PC-9 (cell line): ENCODE measurements at regions not wholly inside any gene's neighbourhood (a gene's known extent, or its start where the extent isn't known, plus 50 kb on each side); places are given as distances from the start of the nearest gene placed in this dataset.

Experiments
- BruUV-seq: library from RNA; stranded (reverse); fragments of 400-500 nt; replicated peaks from 2 replicates; lab custom pipeline; 2021; lab: Mats Ljungman, UMichigan
- CTCF ChIA-PET: fragments of 300-600 bp; sonication (Branson Sonifier 250); formaldehyde crosslinking; loops from one replicate; lab custom pipeline; 2022; ENCODE audit warnings: antibody characterized with exemption; lab: Charles Lee
- POLR2A ChIA-PET: fragments of 300-600 bp; sonication (Branson Sonifier 250); formaldehyde crosslinking; loops from one replicate; lab custom pipeline; 2022; ENCODE audit warnings: antibody characterized with exemption; ENCODE audit not compliant: unreplicated experiment; lab: Charles Lee
- DNase-seq, 2 experiments: peaks; one replicate each; pipeline versions ENCODE4 v3.0.0 to v3.0.0-alpha.2; 2015 to 2022; ENCODE audit warnings: mixed read lengths in 1 of 2
- H2AFZ ChIP-seq: fragments of 200-600 bp; sonication (generic); 2 replicates; pipeline ENCODE4 v1.8.1; 2017; ENCODE audit warnings: antibody characterized with exemption
- H3F3A ChIP-seq: fragments of 200-600 bp; sonication (generic); 2 replicates; pipeline ENCODE4 v1.8.1; 2017; ENCODE audit warnings: antibody characterized with exemption, mild to moderate bottlenecking, low read depth; ENCODE audit not compliant: insufficient read depth
- H3K27ac ChIP-seq: fragments of 200-600 bp; sonication (generic); 2 replicates; pipeline ENCODE4 v1.6.1; 2016; ENCODE audit warnings: mixed run types
- H3K27me3 ChIP-seq: fragments of 200-600 bp; sonication (generic); 2 replicates; pipeline ENCODE4 v1.6.1; 2016; ENCODE audit warnings: low read depth, mixed run types; ENCODE audit not compliant: insufficient read depth
- H3K36me3 ChIP-seq: fragments of 200-600 bp; sonication (generic); 2 replicates; pipeline ENCODE4 v1.6.1; 2016; ENCODE audit warnings: low read depth, mixed run types
- H3K4me1 ChIP-seq: fragments of 200-600 bp; sonication (generic); replicated peaks from 2 replicates; pipeline ENCODE4 v1.6.1; 2016; ENCODE audit warnings: mixed run types; ENCODE audit not compliant: insufficient read depth
- H3K4me2 ChIP-seq: fragments of 200-600 bp; sonication (generic); 2 replicates; pipeline ENCODE4 v1.6.1; 2017; ENCODE audit warnings: mixed run types
- H3K4me3 ChIP-seq: fragments of 200-600 bp; sonication (generic); 2 replicates; pipeline ENCODE4 v1.6.1; 2016; ENCODE audit warnings: mixed run types
- H3K79me2 ChIP-seq: fragments of 200-600 bp; sonication (generic); 2 replicates; pipeline ENCODE4 v1.6.1; 2017; ENCODE audit warnings: low read depth, mixed run types
- H3K9me2 ChIP-seq: fragments of 200-600 bp; sonication (generic); 2 replicates; pipeline ENCODE4 v1.8.1; 2017; ENCODE audit warnings: mild to moderate bottlenecking; ENCODE audit not compliant: insufficient read depth
- H3K9me3 ChIP-seq: fragments of 200-600 bp; sonication (generic); 2 replicates; pipeline ENCODE4 v1.8.1; 2016; ENCODE audit warnings: low read depth; ENCODE audit not compliant: insufficient read depth
- H4K20me1 ChIP-seq: fragments of 200-600 bp; sonication (generic); 2 replicates; pipeline ENCODE4 v1.8.1; 2017; ENCODE audit not compliant: insufficient read depth
- EZH2 ChIP-seq: fragments of 200-600 bp; sonication (generic); IDR thresholded peaks from 2 replicates; pipeline ENCODE4 v1.8.0; 2017; ENCODE audit warnings: antibody characterized with exemption, low read depth
- intact Hi-C: fragments of 100-400 bp; cut with micrococcal nuclease; formaldehyde crosslinking; loops from one replicate; pipeline ENCODE4 v1.10.0; 2022; ENCODE audit not compliant: unreplicated experiment
- TF ChIP-seq, protein P1 (sequence below): fragments of 200-600 bp; sonication (generic); conservative IDR thresholded peaks from 2 replicates; pipeline ENCODE4 v1.6.1; 2017; ENCODE audit warnings: mixed run types, antibody characterized with exemption, mild to moderate bottlenecking, moderate library complexity

GRCh38 chr7:24199978-24200377, 84.0 kb upstream of the NPY start:
- CTCF ChIA-PET: no interaction called here
- intact Hi-C loops: no loop called here
- BruUV-seq: no TSS peak

DNA sequence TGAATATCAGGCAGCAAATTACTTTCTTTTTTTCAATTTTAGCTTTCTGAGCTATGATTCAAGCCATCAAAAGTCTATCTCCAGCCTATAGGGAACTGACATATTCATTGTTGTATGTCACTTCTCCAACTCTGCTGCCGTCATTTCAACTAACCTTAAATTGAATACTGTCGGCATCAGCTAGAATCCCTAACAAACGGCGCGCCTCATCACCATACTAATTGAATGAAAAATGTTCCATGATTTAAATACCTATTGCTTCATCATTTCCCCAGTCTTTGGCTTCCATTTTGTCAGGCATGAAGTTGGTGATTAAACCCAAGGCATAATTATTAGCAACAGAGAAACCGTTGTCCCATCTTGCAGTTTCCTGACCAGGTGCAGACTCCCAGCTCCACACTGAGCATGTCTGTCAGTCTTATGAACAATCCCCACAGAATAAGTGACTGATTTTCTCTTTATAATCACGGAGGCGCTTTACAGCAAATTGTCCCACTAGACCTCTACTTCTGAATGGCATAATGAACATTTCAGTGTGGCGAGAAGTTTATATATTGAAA, 83.5 kb upstream of the NPY start:
- H3K36me3 ChIP-seq: no peaks in the 10 kb centered on the region
- no peaks in the 10 kb centered on the region for H3F3A ChIP-seq
- H3K4me2 ChIP-seq: no peak overlapping the region
- no peak overlapping the region for H2AFZ ChIP-seq
- H3K4me1 ChIP-seq: peaks cover 3% of the 10 kb centered on the region; the same call in 1 of the 2 replicates
- no TSS peak for BruUV-seq
- H3K79me2 ChIP-seq: no peaks in the 10 kb centered on the region
- DNase-seq: peak in 1 of 2 experiments; percentile 32
- no peaks in the 10 kb centered on the region for H3K27me3 ChIP-seq
- POLR2A ChIA-PET: no interaction called here
- H4K20me1 ChIP-seq: no peaks in the 10 kb centered on the region
- TF ChIP-seq, protein P1, sequence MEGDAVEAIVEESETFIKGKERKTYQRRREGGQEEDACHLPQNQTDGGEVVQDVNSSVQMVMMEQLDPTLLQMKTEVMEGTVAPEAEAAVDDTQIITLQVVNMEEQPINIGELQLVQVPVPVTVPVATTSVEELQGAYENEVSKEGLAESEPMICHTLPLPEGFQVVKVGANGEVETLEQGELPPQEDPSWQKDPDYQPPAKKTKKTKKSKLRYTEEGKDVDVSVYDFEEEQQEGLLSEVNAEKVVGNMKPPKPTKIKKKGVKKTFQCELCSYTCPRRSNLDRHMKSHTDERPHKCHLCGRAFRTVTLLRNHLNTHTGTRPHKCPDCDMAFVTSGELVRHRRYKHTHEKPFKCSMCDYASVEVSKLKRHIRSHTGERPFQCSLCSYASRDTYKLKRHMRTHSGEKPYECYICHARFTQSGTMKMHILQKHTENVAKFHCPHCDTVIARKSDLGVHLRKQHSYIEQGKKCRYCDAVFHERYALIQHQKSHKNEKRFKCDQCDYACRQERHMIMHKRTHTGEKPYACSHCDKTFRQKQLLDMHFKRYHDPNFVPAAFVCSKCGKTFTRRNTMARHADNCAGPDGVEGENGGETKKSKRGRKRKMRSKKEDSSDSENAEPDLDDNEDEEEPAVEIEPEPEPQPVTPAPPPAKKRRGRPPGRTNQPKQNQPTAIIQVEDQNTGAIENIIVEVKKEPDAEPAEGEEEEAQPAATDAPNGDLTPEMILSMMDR: no peak
- TF ChIP-seq EZH2: no peak
- no peak overlapping the region for H3K27ac ChIP-seq
- H3K9me2 ChIP-seq: no peaks in the 10 kb centered on the region
- CTCF ChIA-PET: no interaction called here
- no peak overlapping the region for H3K4me3 ChIP-seq
- H3K9me3 ChIP-seq: no peaks in the 10 kb centered on the region
- intact Hi-C loops: no loop called here

More at GRCh38 chr7:24199978-24200377, 84.0 kb upstream of the NPY start:
- H3F3A ChIP-seq: no peaks in the 10 kb centered on the region
- H3K4me3 ChIP-seq: no peak overlapping the region
- DNase-seq: no peak
- no peaks in the 10 kb centered on the region for H3K27me3 ChIP-seq
- no peak overlapping the region for H3K27ac ChIP-seq
- no peaks in the 10 kb centered on the region for H3K9me3 ChIP-seq
- POLR2A ChIA-PET: no interaction called here
- H3K4me1 ChIP-seq: peaks cover 3% of the 10 kb centered on the region; the same call in 1 of the 2 replicates
- TF ChIP-seq, protein P1: no peak
- TF ChIP-seq EZH2: no peak
- no peaks in the 10 kb centered on the region for H4K20me1 ChIP-seq
- H2AFZ ChIP-seq: no peak overlapping the region
- H3K79me2 ChIP-seq: no peaks in the 10 kb centered on the region
- H3K4me2 ChIP-seq: no peak overlapping the region
- no peaks in the 10 kb centered on the region for H3K36me3 ChIP-seq
- no peaks in the 10 kb centered on the region for H3K9me2 ChIP-seq

- POLR2A ChIA-PET: no interaction called here
- DNase-seq: peak in 1 of 2 experiments; percentile 33
- no peaks in the 10 kb centered on the region for H3K79me2 ChIP-seq
- no peaks in the 10 kb centered on the region for H3K36me3 ChIP-seq
- H3K27ac ChIP-seq: no peak overlapping the region
- peaks cover 3% of the 10 kb centered on the region; the same call in 1 of the 2 replicates for H3K4me1 ChIP-seq
- TF ChIP-seq, protein P1: no peak
- no peak for TF ChIP-seq EZH2
- intact Hi-C loops: no loop called here
- no peak overlapping the region for H3K4me3 ChIP-seq
- H4K20me1 ChIP-seq: no peaks in the 10 kb centered on the region
- CTCF ChIA-PET: no interaction called here
- no peaks in the 10 kb centered on the region for H3K27me3 ChIP-seq
- BruUV-seq: no TSS peak
- no peak overlapping the region for H3K4me2 ChIP-seq
- no peaks in the 10 kb centered on the region for H3K9me2 ChIP-seq
- H3K9me3 ChIP-seq: no peaks in the 10 kb centered on the region
- no peak overlapping the region for H2AFZ ChIP-seq
- H3F3A ChIP-seq: no peaks in the 10 kb centered on the region
Observed at GRCh38 chr7:24201226-24201625, 82.8 kb upstream of the NPY start.
